ENCODE measurements at regions not wholly inside any gene's neighbourhood (a gene's known extent, or its start where the extent isn't known, plus 50 kb on each side); places are given as distances from the start of the nearest gene placed in this dataset.

DNA sequence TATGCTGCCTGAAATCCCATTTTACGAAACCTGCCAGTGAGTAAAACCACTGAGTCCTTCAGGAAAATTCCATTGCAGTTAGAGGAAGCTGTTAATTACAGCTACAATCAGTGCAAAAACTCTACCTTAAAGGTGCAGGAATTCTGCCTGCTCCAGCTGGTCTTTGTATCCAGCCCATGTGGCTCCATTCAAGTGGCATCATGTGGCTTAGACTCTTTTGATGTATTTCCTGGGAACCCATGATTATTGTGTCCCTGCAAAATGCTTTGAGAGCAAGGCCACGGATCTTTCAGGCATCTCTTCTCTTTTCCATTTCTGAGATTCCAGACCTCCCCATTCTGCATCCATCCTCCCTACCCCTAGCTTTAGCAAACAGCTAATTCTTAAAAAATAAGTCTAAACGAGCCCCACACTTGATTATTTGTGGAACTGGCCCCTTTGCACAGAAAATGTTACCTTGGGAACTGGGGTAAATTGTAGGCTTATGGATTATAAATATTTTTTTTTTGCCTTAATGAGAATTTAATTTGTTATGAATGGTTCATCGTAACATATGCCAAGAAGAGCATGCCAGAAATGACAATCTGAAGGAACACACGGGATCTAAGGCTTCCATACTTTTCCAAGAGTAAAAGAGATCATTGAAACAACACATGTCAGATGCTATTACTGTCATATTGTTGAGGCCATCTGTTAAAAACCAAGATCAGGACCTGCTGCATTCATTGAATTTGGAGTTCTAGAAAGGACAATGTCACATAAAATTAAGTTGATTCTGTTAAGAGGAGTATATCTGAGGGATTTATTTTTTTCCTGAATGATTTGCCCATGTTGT is 144.6 kb downstream of the TPH2 start:
- TF ChIP-seq, protein P1, sequence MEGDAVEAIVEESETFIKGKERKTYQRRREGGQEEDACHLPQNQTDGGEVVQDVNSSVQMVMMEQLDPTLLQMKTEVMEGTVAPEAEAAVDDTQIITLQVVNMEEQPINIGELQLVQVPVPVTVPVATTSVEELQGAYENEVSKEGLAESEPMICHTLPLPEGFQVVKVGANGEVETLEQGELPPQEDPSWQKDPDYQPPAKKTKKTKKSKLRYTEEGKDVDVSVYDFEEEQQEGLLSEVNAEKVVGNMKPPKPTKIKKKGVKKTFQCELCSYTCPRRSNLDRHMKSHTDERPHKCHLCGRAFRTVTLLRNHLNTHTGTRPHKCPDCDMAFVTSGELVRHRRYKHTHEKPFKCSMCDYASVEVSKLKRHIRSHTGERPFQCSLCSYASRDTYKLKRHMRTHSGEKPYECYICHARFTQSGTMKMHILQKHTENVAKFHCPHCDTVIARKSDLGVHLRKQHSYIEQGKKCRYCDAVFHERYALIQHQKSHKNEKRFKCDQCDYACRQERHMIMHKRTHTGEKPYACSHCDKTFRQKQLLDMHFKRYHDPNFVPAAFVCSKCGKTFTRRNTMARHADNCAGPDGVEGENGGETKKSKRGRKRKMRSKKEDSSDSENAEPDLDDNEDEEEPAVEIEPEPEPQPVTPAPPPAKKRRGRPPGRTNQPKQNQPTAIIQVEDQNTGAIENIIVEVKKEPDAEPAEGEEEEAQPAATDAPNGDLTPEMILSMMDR (IDR thresholded peaks at IDR 0.05; ENCODE audit: extremely low read depth, insufficient read depth, missing control alignments) = no peak
- in situ Hi-C loops (cut with MboI; ENCODE audit: low pct_unique_long_range_greater_than_20kb, low sequenced_read_pairs, unreplicated experiment) = no loop called here
- no peak for DNase-seq (ENCODE audit: low spot score)

DNA sequence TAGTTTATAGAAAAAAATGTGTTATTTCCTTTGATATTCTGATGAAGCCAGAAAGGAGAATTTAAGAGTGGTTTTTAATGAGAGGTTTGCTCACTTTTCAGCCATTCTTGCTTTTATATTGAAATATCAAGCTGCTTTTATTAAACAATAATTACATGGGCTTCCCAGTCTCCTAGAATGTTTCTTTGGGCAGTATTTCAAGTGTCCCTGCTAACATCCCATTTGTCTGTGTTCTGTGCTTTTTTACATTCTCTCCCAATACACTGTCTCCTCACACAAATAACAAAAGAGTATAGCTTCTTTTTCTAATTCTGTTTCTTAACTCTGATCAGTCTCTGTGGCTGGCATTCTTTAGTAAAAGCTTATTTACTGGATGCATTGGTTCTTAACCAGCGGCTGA is 145.4 kb downstream of the TPH2 start:
- in situ Hi-C loops (cut with MboI; ENCODE audit: low pct_unique_long_range_greater_than_20kb, low sequenced_read_pairs, unreplicated experiment) = no loop called here
- TF ChIP-seq, protein P1 (IDR thresholded peaks at IDR 0.05; ENCODE audit: extremely low read depth, insufficient read depth, missing control alignments) = no peak

DNA sequence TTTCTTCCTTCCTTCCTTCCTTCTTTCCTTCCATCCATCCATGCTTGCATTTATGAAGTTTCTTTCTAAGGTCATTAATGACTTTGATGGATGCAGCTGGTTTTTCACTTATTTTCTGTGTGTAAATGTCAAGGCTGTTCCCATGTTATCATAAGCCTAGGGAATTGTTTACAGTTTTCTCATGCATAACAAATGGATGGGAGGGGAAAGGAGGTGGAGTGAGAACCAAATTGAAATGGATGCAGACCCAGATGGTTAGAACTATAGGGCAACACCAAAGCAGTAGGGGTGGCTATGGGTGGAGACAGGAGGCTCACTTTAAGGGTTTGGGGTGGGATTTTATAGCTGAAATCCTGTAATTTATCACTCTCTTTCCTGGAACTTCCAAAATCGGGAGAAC is 146.2 kb downstream of the TPH2 start:
- TF ChIP-seq, protein P1 (IDR thresholded peaks at IDR 0.05; ENCODE audit: extremely low read depth, insufficient read depth, missing control alignments) = no peak
- DNase-seq (ENCODE audit: low spot score) = no peak
- in situ Hi-C loops (cut with MboI; ENCODE audit: low pct_unique_long_range_greater_than_20kb, low sequenced_read_pairs, unreplicated experiment) = no loop called here

More for the DNA sequence above, 145.4 kb downstream of the TPH2 start:
- DNase-seq (ENCODE audit: low spot score) = no peak

DNA sequence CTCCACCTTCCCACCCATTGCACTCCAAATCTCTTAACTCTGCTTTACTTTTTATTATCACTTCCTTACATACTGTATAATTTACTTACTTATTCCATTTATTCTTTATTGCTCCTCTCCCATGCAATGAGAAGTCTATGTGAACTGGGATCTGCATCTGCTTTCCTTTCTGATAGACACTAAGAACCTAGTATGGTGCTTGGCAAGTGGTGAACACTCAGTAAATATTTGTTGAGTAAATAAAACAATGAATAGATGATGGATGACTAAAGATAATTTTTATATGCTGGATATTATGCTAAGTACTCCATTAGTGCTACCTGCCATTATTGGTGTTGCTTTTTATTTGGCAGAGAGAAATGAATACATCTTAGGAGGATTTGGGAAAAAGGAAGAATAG is 151.0 kb downstream of the TPH2 start:
- DNase-seq (ENCODE audit: low spot score) = no peak
- TF ChIP-seq, protein P1 (IDR thresholded peaks at IDR 0.05; ENCODE audit: extremely low read depth, insufficient read depth, missing control alignments) = no peak
- in situ Hi-C loops (cut with MboI; ENCODE audit: low pct_unique_long_range_greater_than_20kb, low sequenced_read_pairs, unreplicated experiment) = no loop called here

DNA sequence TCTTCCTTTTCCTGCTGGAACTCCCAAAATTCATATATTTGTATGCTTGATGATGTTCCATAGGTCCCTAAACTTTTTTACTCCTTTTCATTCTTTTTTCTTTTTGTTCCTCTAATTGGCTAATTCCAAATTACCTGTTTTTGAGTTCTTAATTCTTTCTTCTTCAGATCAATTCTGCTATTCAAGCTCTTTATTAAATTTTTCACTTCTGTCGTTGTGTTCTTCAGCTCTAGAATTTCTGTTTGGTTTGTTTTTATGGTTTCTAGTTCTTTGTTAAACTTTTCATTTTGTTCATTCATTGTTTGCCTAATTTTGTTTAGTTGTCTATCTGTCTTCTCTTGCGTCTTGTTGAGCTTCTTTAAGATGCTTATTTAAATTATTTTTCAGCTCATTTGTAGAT is 154.8 kb downstream of the TPH2 start:
- no peak for DNase-seq (ENCODE audit: low spot score)
- in situ Hi-C loops (cut with MboI; ENCODE audit: low pct_unique_long_range_greater_than_20kb, low sequenced_read_pairs, unreplicated experiment) = no loop called here
- TF ChIP-seq, protein P1 (IDR thresholded peaks at IDR 0.05; ENCODE audit: extremely low read depth, insufficient read depth, missing control alignments) = no peak

DNA sequence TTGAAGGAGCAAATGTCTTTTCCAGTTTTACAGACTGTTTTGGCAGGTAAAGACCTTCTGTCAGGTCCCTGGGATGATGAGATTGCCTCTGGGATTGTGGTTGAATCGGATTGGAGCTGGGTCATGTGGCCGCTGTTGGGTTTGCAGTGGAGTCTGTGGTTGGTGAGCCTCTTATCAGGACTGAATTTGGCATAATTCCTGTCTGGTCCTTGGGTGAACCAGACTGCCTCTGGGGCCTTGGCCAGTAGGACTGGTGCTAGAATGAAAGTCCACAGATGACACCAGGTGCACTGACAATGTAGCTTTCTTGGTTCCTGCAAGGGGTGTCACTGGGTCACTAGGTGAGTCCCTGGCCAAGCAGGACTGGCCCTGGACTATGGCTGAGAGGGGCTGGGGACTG is 155.3 kb downstream of the TPH2 start:
- TF ChIP-seq, protein P1 (IDR thresholded peaks at IDR 0.05; ENCODE audit: extremely low read depth, insufficient read depth, missing control alignments) = no peak
- in situ Hi-C loops (cut with MboI; ENCODE audit: low pct_unique_long_range_greater_than_20kb, low sequenced_read_pairs, unreplicated experiment) = no loop called here
- no peak for DNase-seq (ENCODE audit: low spot score)
